ENCODE measurements at regions not wholly inside any gene's neighbourhood (a gene's known extent, or its start where the extent isn't known, plus 50 kb on each side); places are given as distances from the start of the nearest gene placed in this dataset.

- H3K4me3 Mint-ChIP-seq (ENCODE audit: unreplicated experiment), result no peak overlapping the region
- no peak overlapping the region for H3K27ac Mint-ChIP-seq (ENCODE audit: unreplicated experiment)
- H3K9me3 Mint-ChIP-seq (ENCODE audit: unreplicated experiment), result peaks cover 37% of the 10 kb centered on the region
- peaks cover 7% of the 10 kb centered on the region for H3K36me3 Mint-ChIP-seq (ENCODE audit: unreplicated experiment)
- no peak for TF ChIP-seq CTCF (IDR thresholded peaks at IDR 0.05)
- H3K4me1 Mint-ChIP-seq (ENCODE audit: unreplicated experiment), result no peaks in the 10 kb centered on the region
- no peak for DNase-seq (ENCODE audit: extremely low spot score, unreplicated experiment)
- H3K27me3 Mint-ChIP-seq (ENCODE audit: unreplicated experiment), result peaks cover 9% of the 10 kb centered on the region
Observed at GRCh38 chr2:180334514-180334913, 327.4 kb upstream of the CWC22 start.

- peaks cover 9% of the 10 kb centered on the region for H3K27me3 Mint-ChIP-seq (ENCODE audit: unreplicated experiment)
- TF ChIP-seq CTCF (IDR thresholded peaks at IDR 0.05), result no peak
- no peaks in the 10 kb centered on the region for H3K4me1 Mint-ChIP-seq (ENCODE audit: unreplicated experiment)
- peaks cover 1% of the 10 kb centered on the region for H3K36me3 Mint-ChIP-seq (ENCODE audit: unreplicated experiment)
- H3K4me3 Mint-ChIP-seq (ENCODE audit: unreplicated experiment), result no peak overlapping the region
- no peak for DNase-seq (ENCODE audit: extremely low spot score, unreplicated experiment)
- H3K9me3 Mint-ChIP-seq (ENCODE audit: unreplicated experiment), result peaks cover 3% of the 10 kb centered on the region
- no peak overlapping the region for H3K27ac Mint-ChIP-seq (ENCODE audit: unreplicated experiment)
Observed at GRCh38 chr2:180328795-180329422, 321.8 kb upstream of the CWC22 start.

GRCh38 chr2:180327185-180327584 is 320.1 kb upstream of the CWC22 start:
- TF ChIP-seq CTCF (IDR thresholded peaks at IDR 0.05), result no peak
- no peak for DNase-seq (ENCODE audit: extremely low spot score, unreplicated experiment)
- no peaks in the 10 kb centered on the region for H3K9me3 Mint-ChIP-seq (ENCODE audit: unreplicated experiment)
- H3K36me3 Mint-ChIP-seq (ENCODE audit: unreplicated experiment), result no peaks in the 10 kb centered on the region
- no peak overlapping the region for H3K4me3 Mint-ChIP-seq (ENCODE audit: unreplicated experiment)
- no peak overlapping the region for H3K27ac Mint-ChIP-seq (ENCODE audit: unreplicated experiment)
- H3K4me1 Mint-ChIP-seq (ENCODE audit: unreplicated experiment), result no peaks in the 10 kb centered on the region
- H3K27me3 Mint-ChIP-seq (ENCODE audit: unreplicated experiment), result peaks cover 4% of the 10 kb centered on the region

- no peaks in the 10 kb centered on the region for H3K4me1 Mint-ChIP-seq (ENCODE audit: unreplicated experiment)
- DNase-seq (ENCODE audit: extremely low spot score, unreplicated experiment), result no peak
- no peak overlapping the region for H3K4me3 Mint-ChIP-seq (ENCODE audit: unreplicated experiment)
- H3K36me3 Mint-ChIP-seq (ENCODE audit: unreplicated experiment), result no peaks in the 10 kb centered on the region
- H3K27ac Mint-ChIP-seq (ENCODE audit: unreplicated experiment), result no peak overlapping the region
- peaks cover 6% of the 10 kb centered on the region for H3K9me3 Mint-ChIP-seq (ENCODE audit: unreplicated experiment)
- no peaks in the 10 kb centered on the region for H3K27me3 Mint-ChIP-seq (ENCODE audit: unreplicated experiment)
- no peak for TF ChIP-seq CTCF (IDR thresholded peaks at IDR 0.05)
Observed at GRCh38 chr2:180325416-180326120, 318.5 kb upstream of the CWC22 start.

- Mint-ChIP-seq H3K4me1 (ENCODE audit: unreplicated experiment) (peaks cover 2% of the 10 kb centered on the region), H3K9me3 (ENCODE audit: unreplicated experiment) (peaks cover 6% of the 10 kb centered on the region), H3K36me3 (ENCODE audit: unreplicated experiment) (no peaks in the 10 kb centered on the region), H3K27me3 (ENCODE audit: unreplicated experiment) (no peaks in the 10 kb centered on the region), H3K27ac (ENCODE audit: unreplicated experiment) (no peak overlapping the region), H3K4me3 (ENCODE audit: unreplicated experiment) (no peak overlapping the region)
- TF ChIP-seq CTCF (IDR thresholded peaks at IDR 0.05), result no peak
- no peak for DNase-seq (ENCODE audit: extremely low spot score, unreplicated experiment)
Observed at GRCh38 chr2:180324182-180324581, 317.1 kb upstream of the CWC22 start.

All from osteocyte (in vitro differentiated cells).